Endothelial cell of umbilical vein (primary cell): ENCODE measurements at regions not wholly inside any gene's neighbourhood (a gene's known extent, or its start where the extent isn't known, plus 50 kb on each side); places are given as distances from the start of the nearest gene placed in this dataset.

Source experiments
- EZH2 ChIP-seq: IDR thresholded peaks from 2 replicates; pipeline ENCODE4 v1.6.1; 2012; ENCODE audit warnings: borderline replicate concordance, low read depth, mild to moderate bottlenecking, moderate library complexity, low read length, inconsistent platforms; ENCODE audit not compliant: severe bottlenecking
- FOS ChIP-seq: IDR thresholded peaks from 2 replicates; pipeline ENCODE4 v1.6.1; 2011; ENCODE audit warnings: mild to moderate bottlenecking, low read length, moderate library complexity, borderline replicate concordance; ENCODE audit not compliant: insufficient read depth
- JUN ChIP-seq: IDR thresholded peaks from 2 replicates; pipeline ENCODE4 v1.6.1; 2011; ENCODE audit warnings: borderline replicate concordance, low read depth; ENCODE audit not compliant: insufficient read length, insufficient read depth
- POLR2AphosphoS5 ChIP-seq: IDR thresholded peaks from 2 replicates; pipeline ENCODE4 v1.6.1; 2012; ENCODE audit warnings: low read depth, mild to moderate bottlenecking, control low read depth, low read length, moderate library complexity; ENCODE audit not compliant: insufficient read depth
- TF ChIP-seq, protein P1 (sequence below), 2 donors: IDR thresholded peaks; 1 replicate in 1 of 2; 2 replicates in 1 of 2; pipeline ENCODE4 v1.5.1; 2011; ENCODE audit warnings: low read length in 2 of 2, mild to moderate bottlenecking in 2 of 2, moderate library complexity in 2 of 2, control low read depth in 1 of 2, inconsistent platforms in 1 of 2, low read depth in 1 of 2; ENCODE audit not compliant: insufficient read depth in 1 of 2; ENCODE audit errors: extremely low read depth in 1 of 2
- TF ChIP-seq, protein P2 (sequence below): IDR thresholded peaks from 2 replicates; pipeline ENCODE4 v1.6.1; 2011; ENCODE audit not compliant: insufficient read depth, insufficient read length

DNA sequence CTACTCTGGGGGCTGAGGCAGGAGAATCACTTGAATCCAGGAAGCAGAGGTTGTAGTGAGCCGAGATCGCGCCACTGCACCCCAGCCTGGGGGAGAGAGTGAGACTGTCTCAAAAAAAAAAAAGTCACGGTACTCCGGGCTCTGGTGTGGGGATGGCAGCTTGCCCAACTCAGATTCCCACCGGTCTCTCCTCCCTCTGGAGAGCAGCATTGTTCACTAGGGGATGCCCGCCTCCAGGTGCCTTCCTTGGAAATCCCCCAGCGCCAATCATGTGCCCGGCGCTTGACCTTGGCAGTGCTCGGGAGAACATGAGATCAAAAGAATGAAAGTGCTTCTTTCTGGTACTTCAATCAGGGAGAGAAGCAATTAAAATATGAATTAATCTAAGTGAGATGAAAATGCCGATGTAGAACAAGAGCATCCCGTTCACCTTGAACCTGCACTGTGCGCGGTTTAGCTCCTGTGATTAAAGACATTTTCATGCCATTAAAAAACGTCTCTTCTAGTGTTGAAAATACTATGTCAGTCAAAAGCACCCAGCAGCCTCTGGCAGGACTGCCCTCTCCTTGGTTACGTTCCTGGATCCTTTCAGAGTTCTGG, 1127.3 kb upstream of the AUTS2 start:
- TF ChIP-seq FOS = no peak
- TF ChIP-seq EZH2 = no peak
- no peak for TF ChIP-seq JUN
- no peak for TF ChIP-seq POLR2AphosphoS5
- TF ChIP-seq, protein P1, sequence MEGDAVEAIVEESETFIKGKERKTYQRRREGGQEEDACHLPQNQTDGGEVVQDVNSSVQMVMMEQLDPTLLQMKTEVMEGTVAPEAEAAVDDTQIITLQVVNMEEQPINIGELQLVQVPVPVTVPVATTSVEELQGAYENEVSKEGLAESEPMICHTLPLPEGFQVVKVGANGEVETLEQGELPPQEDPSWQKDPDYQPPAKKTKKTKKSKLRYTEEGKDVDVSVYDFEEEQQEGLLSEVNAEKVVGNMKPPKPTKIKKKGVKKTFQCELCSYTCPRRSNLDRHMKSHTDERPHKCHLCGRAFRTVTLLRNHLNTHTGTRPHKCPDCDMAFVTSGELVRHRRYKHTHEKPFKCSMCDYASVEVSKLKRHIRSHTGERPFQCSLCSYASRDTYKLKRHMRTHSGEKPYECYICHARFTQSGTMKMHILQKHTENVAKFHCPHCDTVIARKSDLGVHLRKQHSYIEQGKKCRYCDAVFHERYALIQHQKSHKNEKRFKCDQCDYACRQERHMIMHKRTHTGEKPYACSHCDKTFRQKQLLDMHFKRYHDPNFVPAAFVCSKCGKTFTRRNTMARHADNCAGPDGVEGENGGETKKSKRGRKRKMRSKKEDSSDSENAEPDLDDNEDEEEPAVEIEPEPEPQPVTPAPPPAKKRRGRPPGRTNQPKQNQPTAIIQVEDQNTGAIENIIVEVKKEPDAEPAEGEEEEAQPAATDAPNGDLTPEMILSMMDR (IDR thresholded peaks at IDR 0.05; ENCODE audit: extremely low read depth in 1 of 2, insufficient read depth in 1 of 2, low read depth in 1 of 2, low read length in 2 of 2) = no peak
- TF ChIP-seq, protein P2, sequence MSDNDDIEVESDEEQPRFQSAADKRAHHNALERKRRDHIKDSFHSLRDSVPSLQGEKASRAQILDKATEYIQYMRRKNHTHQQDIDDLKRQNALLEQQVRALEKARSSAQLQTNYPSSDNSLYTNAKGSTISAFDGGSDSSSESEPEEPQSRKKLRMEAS = no peak
